NT2/D1 (cell line): ENCODE measurements at regions not wholly inside any gene's neighbourhood (a gene's known extent, or its start where the extent isn't known, plus 50 kb on each side); places are given as distances from the start of the nearest gene placed in this dataset.
A peak's percentile ranks its signal among the peaks of the same experiment; 100 is the strongest.

Source experiments
- DNase-seq: peaks from one replicate; pipeline ENCODE4 v3.0.0-alpha.2; 2011; ENCODE audit warnings: low read depth, low spot score
- H3K27me3 ChIP-seq: 2 replicates; pipeline ENCODE4 v1.6.0; 2011; ENCODE audit warnings: mild to moderate bottlenecking; ENCODE audit not compliant: insufficient read length, insufficient read depth
- H3K36me3 ChIP-seq: 2 replicates; pipeline ENCODE4 v1.6.1; 2011; ENCODE audit warnings: mild to moderate bottlenecking, low read length, mixed read lengths; ENCODE audit not compliant: insufficient read depth, insufficient read length
- H3K4me1 ChIP-seq: 2 replicates; pipeline ENCODE4 v1.5.1; 2011; ENCODE audit not compliant: insufficient read depth, insufficient read length
- H3K4me3 ChIP-seq: 2 replicates; pipeline ENCODE4 v1.5.1; 2011; ENCODE audit warnings: low read depth; ENCODE audit not compliant: insufficient read length
- H3K9ac ChIP-seq: 2 replicates; pipeline ENCODE4 v1.6.0; 2011; ENCODE audit warnings: low read depth; ENCODE audit not compliant: insufficient read length
- H3K9me3 ChIP-seq: 2 replicates; pipeline ENCODE4 v1.5.1; 2011; ENCODE audit warnings: mild to moderate bottlenecking, low read length; ENCODE audit not compliant: insufficient read depth
- SUZ12 ChIP-seq: IDR thresholded peaks from 2 replicates; pipeline ENCODE4 v1.6.1; 2011; ENCODE audit not compliant: insufficient read length, insufficient read depth; ENCODE audit errors: extremely low read depth
- YY1 ChIP-seq: IDR thresholded peaks from 2 replicates; pipeline ENCODE4 v1.6.1; 2011; ENCODE audit not compliant: insufficient read length, insufficient read depth
- ZNF274 ChIP-seq: IDR thresholded peaks from 2 replicates; pipeline ENCODE4 v1.6.1; 2011; ENCODE audit warnings: mild to moderate bottlenecking, low read depth, low read length

GRCh38 chr15:69530991-69531664, 78.5 kb downstream of the RPLP1 start:
- no peak overlapping the region for H3K4me3 ChIP-seq
- H3K27me3 ChIP-seq: no peaks in the 10 kb centered on the region
- H3K9ac ChIP-seq: peak overlapping the region; percentile 5
- no peaks in the 10 kb centered on the region; the same call in 1 of the 2 replicates for H3K9me3 ChIP-seq
- TF ChIP-seq YY1 (no peak), ZNF274 (no peak), SUZ12 (no peak)
- H3K36me3 ChIP-seq: no peaks in the 10 kb centered on the region
- peaks cover 16% of the 10 kb centered on the region for H3K4me1 ChIP-seq
- DNase-seq: no peak

GRCh38 chr15:69531665-69532027, 79.0 kb downstream of the RPLP1 start:
- H3K27me3 ChIP-seq: no peaks in the 10 kb centered on the region
- no peak overlapping the region for H3K9ac ChIP-seq
- no peak for TF ChIP-seq ZNF274
- no peak for TF ChIP-seq YY1
- no peak for TF ChIP-seq SUZ12
- H3K4me3 ChIP-seq: no peak overlapping the region
- H3K36me3 ChIP-seq: no peaks in the 10 kb centered on the region
- peak; percentile 40 for DNase-seq
- H3K9me3 ChIP-seq: no peaks in the 10 kb centered on the region
- peaks cover 16% of the 10 kb centered on the region for H3K4me1 ChIP-seq

- no peak overlapping the region for H3K4me3 ChIP-seq
- H3K9me3 ChIP-seq: no peaks in the 10 kb centered on the region
- DNase-seq: no peak
- no peaks in the 10 kb centered on the region for H3K36me3 ChIP-seq
- peaks cover 16% of the 10 kb centered on the region for H3K4me1 ChIP-seq
- TF ChIP-seq ZNF274: no peak
- TF ChIP-seq SUZ12: no peak
- TF ChIP-seq YY1: no peak
- no peak overlapping the region for H3K9ac ChIP-seq
- H3K27me3 ChIP-seq: no peaks in the 10 kb centered on the region
Observed at GRCh38 chr15:69532066-69532465, 79.4 kb downstream of the RPLP1 start.

GRCh38 chr15:69532856-69533255, 80.2 kb downstream of the RPLP1 start:
- Histone ChIP-seq H3K27me3 (no peaks in the 10 kb centered on the region), H3K4me3 (no peak overlapping the region), H3K4me1 (peaks cover 16% of the 10 kb centered on the region), H3K9ac (no peak overlapping the region), H3K36me3 (no peaks in the 10 kb centered on the region), H3K9me3 (no peaks in the 10 kb centered on the region)
- DNase-seq: no peak
- TF ChIP-seq YY1 (no peak), ZNF274 (no peak), SUZ12 (no peak)

- no peak overlapping the region for H3K9ac ChIP-seq
- TF ChIP-seq ZNF274: no peak
- no peak for TF ChIP-seq SUZ12
- no peak for TF ChIP-seq YY1
- H3K27me3 ChIP-seq: no peaks in the 10 kb centered on the region
- peaks cover 16% of the 10 kb centered on the region for H3K4me1 ChIP-seq
- H3K9me3 ChIP-seq: no peaks in the 10 kb centered on the region
- no peak overlapping the region for H3K4me3 ChIP-seq
- DNase-seq: no peak
- no peaks in the 10 kb centered on the region for H3K36me3 ChIP-seq
Observed at GRCh38 chr15:69533522-69533921, 80.9 kb downstream of the RPLP1 start.

GRCh38 chr15:69535101-69535638, 82.6 kb downstream of the RPLP1 start:
- H3K4me1 ChIP-seq: peaks cover 12% of the 10 kb centered on the region
- TF ChIP-seq YY1: no peak
- no peak for TF ChIP-seq SUZ12
- TF ChIP-seq ZNF274: no peak
- H3K9me3 ChIP-seq: no peaks in the 10 kb centered on the region
- H3K9ac ChIP-seq: no peak overlapping the region
- DNase-seq: no peak
- H3K27me3 ChIP-seq: no peaks in the 10 kb centered on the region
- no peak overlapping the region for H3K4me3 ChIP-seq
- no peaks in the 10 kb centered on the region for H3K36me3 ChIP-seq

GRCh38 chr15:69535998-69536397, 83.4 kb downstream of the RPLP1 start:
- Histone ChIP-seq H3K9ac (no peak overlapping the region), H3K9me3 (no peaks in the 10 kb centered on the region), H3K4me3 (no peak overlapping the region), H3K27me3 (no peaks in the 10 kb centered on the region), H3K4me1 (peaks cover 7% of the 10 kb centered on the region), H3K36me3 (no peaks in the 10 kb centered on the region)
- TF ChIP-seq YY1 (no peak), SUZ12 (no peak), ZNF274 (no peak)
- no peak for DNase-seq
